Stimulated activated CD4-positive, alpha-beta T cell treated with anti-CD3 and anti-CD28 coated beads, Interleukin-1b, Interleukin-23, amount 100 ng/mL, for 24 hours (primary cell): ENCODE measurements at regions not wholly inside any gene's neighbourhood (a gene's known extent, or its start where the extent isn't known, plus 50 kb on each side); places are given as distances from the start of the nearest gene placed in this dataset.
A peak's percentile ranks its signal among the peaks of the same experiment; 100 is the strongest.
"Not testable (repeated sequence)": the region's sequence is repeated elsewhere in the genome, so short reads cannot be mapped to it uniquely, and the experiment has no call there.

Experiments used
- DNase-seq, 4 experiments: peaks; one replicate each; pipeline ENCODE4 v3.0.0-alpha.2; 2020; ENCODE audit warnings: low read depth in 4 of 4, low spot score in 1 of 4

- DNase-seq: not testable (repeated sequence)
Measured at GRCh38 chr15:22519213-22519612, 60.5 kb downstream of the GOLGA6L22 start.

- DNase-seq: not testable (repeated sequence)
Measured at GRCh38 chr15:22526537-22526936, 67.8 kb downstream of the GOLGA6L22 start.

GRCh38 chr15:22527016-22527415 is 68.3 kb downstream of the GOLGA6L22 start:
- DNase-seq: not testable (repeated sequence)

GRCh38 chr15:22529200-22529599 is 70.5 kb downstream of the GOLGA6L22 start:
- DNase-seq: not testable (repeated sequence)

GRCh38 chr15:22559701-22560100 is 101.0 kb downstream of the GOLGA6L22 start:
- not testable (repeated sequence) for DNase-seq

- DNase-seq: not testable (repeated sequence)
Measured at GRCh38 chr15:22561716-22562115, 103.0 kb downstream of the GOLGA6L22 start.

- not testable (repeated sequence) for DNase-seq
Measured at GRCh38 chr15:22566510-22566909, 107.8 kb downstream of the GOLGA6L22 start.

- not testable (repeated sequence) for DNase-seq
Measured at GRCh38 chr15:22569486-22569885, 110.8 kb downstream of the GOLGA6L22 start.

- DNase-seq: not testable (repeated sequence)
Measured at GRCh38 chr15:22572152-22572735, 113.5 kb downstream of the GOLGA6L22 start.

GRCh38 chr15:22572792-22573191 is 114.1 kb downstream of the GOLGA6L22 start:
- DNase-seq: not testable (repeated sequence)

- not testable (repeated sequence) for DNase-seq
Measured at GRCh38 chr15:22577828-22578227, 119.1 kb downstream of the GOLGA6L22 start.

GRCh38 chr15:22579213-22579612 is 120.5 kb downstream of the GOLGA6L22 start:
- not testable (repeated sequence) for DNase-seq

GRCh38 chr15:22587391-22587790 is 128.7 kb downstream of the GOLGA6L22 start:
- not testable (repeated sequence) for DNase-seq

GRCh38 chr15:22598552-22598951 is 139.8 kb downstream of the GOLGA6L22 start:
- DNase-seq: not testable (repeated sequence)

GRCh38 chr15:22599526-22600320 is 141.0 kb downstream of the GOLGA6L22 start:
- DNase-seq: not testable (repeated sequence)

GRCh38 chr15:22616976-22617375 is 158.3 kb downstream of the GOLGA6L22 start:
- DNase-seq: not testable (repeated sequence)

- DNase-seq: not testable (repeated sequence)
Measured at GRCh38 chr15:22631789-22632188, 154.7 kb upstream of the NIPA1 start.

GRCh38 chr15:22639983-22640382 is 146.5 kb upstream of the NIPA1 start:
- DNase-seq: not testable (repeated sequence)

GRCh38 chr15:22649458-22649857 is 137.0 kb upstream of the NIPA1 start:
- not testable (repeated sequence) for DNase-seq

GRCh38 chr15:22651179-22651578 is 135.3 kb upstream of the NIPA1 start:
- DNase-seq: not testable (repeated sequence)

- DNase-seq: peak in 1 of 4 experiments; percentile 17
Measured at GRCh38 chr15:22664294-22665058, 122.0 kb upstream of the NIPA1 start.
